GM12878 (cell line): ENCODE measurements at regions not wholly inside any gene's neighbourhood (a gene's known extent, or its start where the extent isn't known, plus 50 kb on each side); places are given as distances from the start of the nearest gene placed in this dataset.

ENCODE experiments used
- MXI1 ChIP-seq: fragments of 150-350 bp; IDR thresholded peaks from 2 replicates; pipeline ENCODE4 v1.6.1; 2011; ENCODE audit warnings: low read depth, mild to moderate bottlenecking, inconsistent platforms, low read length, improper control_type of control experiment
- PAX8 ChIP-seq: fragments of 450-650 bp; IDR thresholded peaks from 2 replicates; pipeline ENCODE4 v1.6.1; 2017; ENCODE audit warnings: mild to moderate bottlenecking, moderate library complexity
- POLR2AphosphoS5 ChIP-seq: IDR thresholded peaks from 2 replicates; pipeline ENCODE4 v1.6.1; 2011; ENCODE audit warnings: mild to moderate bottlenecking, low read length, inconsistent platforms
- RAD51 ChIP-seq: fragments of 450-650 bp; IDR thresholded peaks from 2 replicates; pipeline ENCODE4 v1.6.1; 2016; ENCODE audit warnings: moderate library complexity, mild to moderate bottlenecking, inconsistent platforms
- RCOR1 ChIP-seq: conservative IDR thresholded peaks from 2 replicates; pipeline ENCODE4 v1.6.1; 2012; ENCODE audit warnings: low read depth, low read length, improper control_type of control experiment
- SMC3 ChIP-seq: IDR thresholded peaks from 2 replicates; pipeline ENCODE4 v1.6.1; 2011; ENCODE audit warnings: low read length, improper control_type of control experiment, borderline replicate concordance
- TCF7 ChIP-seq: IDR thresholded peaks from 2 replicates; pipeline ENCODE4 v1.6.1; 2014; ENCODE audit warnings: antibody characterized with exemption, borderline replicate concordance
- YY1 ChIP-seq: IDR thresholded peaks from 2 replicates; pipeline ENCODE4 v1.6.1; 2011; ENCODE audit warnings: low read depth, mild to moderate bottlenecking, low read length
- ZNF274 ChIP-seq: IDR thresholded peaks from one replicate; pipeline ENCODE4 v1.8.0; 2011; ENCODE audit not compliant: insufficient read length, insufficient read depth
- ZNF384 ChIP-seq: IDR thresholded peaks from 2 replicates; pipeline ENCODE4 v1.6.1; 2012; ENCODE audit warnings: low read depth, mild to moderate bottlenecking, low read length, improper control_type of control experiment, borderline replicate concordance
- TF ChIP-seq, protein P1 (sequence below): fragments of 450-650 bp; IDR thresholded peaks from 2 replicates; pipeline ENCODE4 v1.6.1; 2018; ENCODE audit warnings: mild to moderate bottlenecking, low read depth, moderate library complexity; ENCODE audit not compliant: partially characterized antibody

DNA sequence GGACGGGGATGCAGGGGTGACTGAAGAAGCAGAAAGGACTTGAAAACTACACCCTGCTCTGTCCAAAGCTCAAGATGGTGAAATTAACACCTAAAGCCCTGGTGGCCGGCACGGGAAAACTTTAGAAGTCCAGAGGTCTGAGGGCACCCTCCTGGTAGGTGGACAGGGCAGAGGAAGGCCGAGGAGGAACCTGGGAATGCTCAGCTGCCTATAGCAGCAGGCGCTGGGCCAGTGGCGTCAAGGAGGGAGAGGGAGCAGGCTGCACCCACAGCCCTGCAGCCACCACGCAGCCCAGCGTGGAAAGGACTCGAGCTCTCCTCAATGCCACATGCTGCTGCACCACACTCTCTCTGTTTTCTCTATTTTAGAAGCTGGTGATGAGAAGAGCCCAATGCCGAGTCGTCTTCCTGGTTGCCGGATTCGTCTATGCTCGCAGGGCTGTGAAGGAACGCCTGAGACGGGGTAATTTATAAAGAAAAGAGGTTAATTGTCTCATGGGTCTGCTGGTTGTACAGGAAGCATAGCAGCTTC lies 248.3 kb upstream of the AFDN start:
- TF ChIP-seq POLR2AphosphoS5 (no peak), RAD51 (no peak), SMC3 (no peak), ZNF384 (no peak), TCF7 (no peak), RCOR1 (no peak), ZNF274 (no peak), MXI1 (no peak), PAX8 (no peak), YY1 (no peak)
- TF ChIP-seq, protein P1, sequence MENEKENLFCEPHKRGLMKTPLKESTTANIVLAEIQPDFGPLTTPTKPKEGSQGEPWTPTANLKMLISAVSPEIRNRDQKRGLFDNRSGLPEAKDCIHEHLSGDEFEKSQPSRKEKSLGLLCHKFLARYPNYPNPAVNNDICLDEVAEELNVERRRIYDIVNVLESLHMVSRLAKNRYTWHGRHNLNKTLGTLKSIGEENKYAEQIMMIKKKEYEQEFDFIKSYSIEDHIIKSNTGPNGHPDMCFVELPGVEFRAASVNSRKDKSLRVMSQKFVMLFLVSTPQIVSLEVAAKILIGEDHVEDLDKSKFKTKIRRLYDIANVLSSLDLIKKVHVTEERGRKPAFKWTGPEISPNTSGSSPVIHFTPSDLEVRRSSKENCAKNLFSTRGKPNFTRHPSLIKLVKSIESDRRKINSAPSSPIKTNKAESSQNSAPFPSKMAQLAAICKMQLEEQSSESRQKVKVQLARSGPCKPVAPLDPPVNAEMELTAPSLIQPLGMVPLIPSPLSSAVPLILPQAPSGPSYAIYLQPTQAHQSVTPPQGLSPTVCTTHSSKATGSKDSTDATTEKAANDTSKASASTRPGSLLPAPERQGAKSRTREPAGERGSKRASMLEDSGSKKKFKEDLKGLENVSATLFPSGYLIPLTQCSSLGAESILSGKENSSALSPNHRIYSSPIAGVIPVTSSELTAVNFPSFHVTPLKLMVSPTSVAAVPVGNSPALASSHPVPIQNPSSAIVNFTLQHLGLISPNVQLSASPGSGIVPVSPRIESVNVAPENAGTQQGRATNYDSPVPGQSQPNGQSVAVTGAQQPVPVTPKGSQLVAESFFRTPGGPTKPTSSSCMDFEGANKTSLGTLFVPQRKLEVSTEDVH: no peak
